Kasumi-1 (cell line): ENCODE measurements at regions not wholly inside any gene's neighbourhood (a gene's known extent, or its start where the extent isn't known, plus 50 kb on each side); places are given as distances from the start of the nearest gene placed in this dataset.
"Not testable (repeated sequence)": the region's sequence is repeated elsewhere in the genome, so short reads cannot be mapped to it uniquely, and the experiment has no call there.

Experiments used
- DNase-seq, 2 experiments: peaks; one replicate each; lab custom pipeline; 2025; lab: John Stamatoyannopoulos, UW

DNA sequence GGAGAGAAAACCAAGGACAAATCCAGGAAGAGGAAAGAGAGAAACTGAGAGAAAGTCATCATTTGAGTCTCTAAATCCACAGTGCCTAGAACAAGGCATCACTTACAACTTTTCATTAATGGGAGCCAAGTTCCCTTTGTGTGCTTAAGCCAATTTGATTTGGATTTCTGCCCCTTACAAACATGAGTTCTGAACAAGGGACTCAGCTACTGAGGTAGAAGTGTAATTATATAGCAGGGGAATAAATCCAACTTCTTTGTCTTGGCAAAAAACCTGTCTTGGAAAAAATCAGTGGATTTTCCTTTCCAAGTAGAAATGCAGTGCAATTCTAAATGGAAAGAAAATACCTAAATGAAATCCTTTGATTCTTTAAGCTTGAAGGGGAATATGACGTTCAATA, 307.2 kb upstream of the CNTN3 start:
- no peak for DNase-seq

DNA sequence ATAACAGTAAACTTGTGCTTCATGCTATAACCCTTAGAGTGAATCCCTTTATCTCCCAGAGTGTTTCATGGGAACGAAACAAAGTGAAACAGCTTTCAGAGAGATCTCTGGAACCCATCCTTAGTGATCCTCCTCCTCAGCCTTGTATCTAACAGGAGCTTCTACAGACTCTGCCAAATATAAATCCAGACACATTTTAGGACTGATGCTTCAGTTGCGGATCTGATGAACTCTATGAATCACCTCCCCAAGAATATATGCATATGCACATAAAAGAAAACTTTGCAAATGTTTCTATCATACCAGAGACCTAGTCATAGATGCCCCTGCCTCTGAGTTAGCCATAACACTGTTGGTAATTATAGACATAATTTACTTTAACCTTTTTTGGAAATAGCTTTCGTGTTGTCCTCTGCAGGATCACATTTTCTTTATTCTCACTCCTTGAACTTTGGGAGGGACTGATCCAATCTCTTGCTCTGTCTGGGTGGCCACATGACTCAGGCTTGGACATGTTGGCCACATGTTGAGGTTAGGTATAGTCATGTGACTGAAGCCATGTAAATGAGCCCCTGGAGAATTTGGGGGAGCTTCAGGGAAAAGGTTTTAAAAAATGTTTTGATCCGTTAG, 306.4 kb upstream of the CNTN3 start:
- DNase-seq, result no peak

DNA sequence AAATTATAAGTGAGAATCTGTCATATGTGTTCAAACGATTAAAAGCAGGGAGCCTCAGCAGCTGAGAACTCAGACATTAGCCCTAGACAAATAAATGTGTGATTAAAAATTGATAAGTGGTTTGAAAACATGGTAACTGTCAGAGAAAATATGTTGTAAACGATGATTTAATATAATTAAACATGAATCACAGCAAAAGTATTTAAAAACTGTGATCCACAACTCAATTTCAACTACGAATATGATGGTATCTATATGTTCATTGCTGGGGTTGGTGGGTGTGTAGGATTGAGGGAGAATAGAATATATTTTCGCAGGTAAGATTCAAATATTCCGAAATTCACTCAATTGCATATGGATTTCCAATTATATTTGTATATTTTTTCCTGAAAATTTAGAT, 302.2 kb upstream of the CNTN3 start:
- DNase-seq, result no peak

DNA sequence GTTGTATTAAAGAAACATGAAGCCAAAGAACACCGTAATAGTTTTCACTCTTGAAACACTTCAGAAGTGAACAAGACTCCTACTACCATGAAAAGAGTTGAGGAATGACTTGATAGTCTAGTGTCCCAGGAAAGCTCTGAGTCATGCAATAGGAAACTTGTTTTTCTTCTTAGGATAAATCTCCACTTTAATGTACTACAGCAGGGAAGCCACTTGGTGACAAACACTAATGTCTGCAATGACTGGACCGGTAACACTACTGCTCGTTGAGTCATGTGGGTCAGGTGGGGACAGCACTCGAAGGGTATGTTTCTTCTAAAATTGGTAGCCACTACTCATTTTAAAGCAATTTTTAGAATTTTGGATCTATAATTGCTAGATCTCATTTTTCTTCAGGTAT, 291.7 kb upstream of the CNTN3 start:
- no peak for DNase-seq

- no peak for DNase-seq
Measured at GRCh38 chr3:74905478-74905877, 291.0 kb upstream of the CNTN3 start.

DNA sequence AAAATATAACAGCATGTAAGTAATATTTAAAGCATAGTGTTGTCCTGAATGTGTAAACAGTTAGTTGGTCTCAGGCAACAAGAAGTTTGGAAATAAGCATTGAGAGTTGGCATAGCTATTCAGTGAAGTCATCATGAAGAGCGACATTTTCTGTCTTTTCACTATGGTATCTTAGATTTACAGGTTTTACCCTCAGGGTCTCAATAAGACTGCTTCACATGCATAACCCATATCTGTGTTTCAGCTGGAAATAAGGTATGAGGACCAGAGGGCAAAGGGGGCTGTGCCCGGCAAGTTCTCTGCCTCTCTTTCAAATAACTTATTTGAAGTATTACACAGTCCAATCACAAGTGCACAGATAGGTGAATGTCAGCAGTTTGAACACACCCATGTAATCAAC, 290.2 kb upstream of the CNTN3 start:
- DNase-seq, result no peak

- DNase-seq, result not testable (repeated sequence)
Measured at GRCh38 chr3:74899796-74900516, 285.5 kb upstream of the CNTN3 start.

DNA sequence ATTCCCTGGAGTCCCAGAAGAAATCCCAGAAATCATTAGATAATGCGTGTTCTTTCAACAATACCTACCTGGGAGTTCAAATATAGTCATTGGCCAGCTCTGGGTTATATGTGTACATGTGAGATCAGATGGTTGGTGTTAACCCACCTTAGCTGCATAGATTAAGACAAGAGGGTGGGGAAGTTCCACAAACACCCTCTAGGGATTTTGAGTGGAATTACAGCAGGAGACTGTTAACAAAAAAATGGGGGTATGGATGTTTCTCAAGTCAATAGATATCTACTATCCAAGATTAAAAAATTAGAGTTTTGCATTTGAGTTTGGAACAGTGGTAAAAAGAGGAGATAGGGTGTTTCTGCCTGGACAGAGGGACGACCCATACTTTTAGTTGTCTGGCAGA, 282.5 kb upstream of the CNTN3 start:
- DNase-seq, result peak in 1 of 2 experiments; percentile 32

- no peak for DNase-seq
Measured at GRCh38 chr3:74891312-74891711, 276.9 kb upstream of the CNTN3 start.

- DNase-seq, result peak; percentile 23 to 47
Measured at GRCh38 chr3:74883690-74884089, 269.2 kb upstream of the CNTN3 start.

DNA sequence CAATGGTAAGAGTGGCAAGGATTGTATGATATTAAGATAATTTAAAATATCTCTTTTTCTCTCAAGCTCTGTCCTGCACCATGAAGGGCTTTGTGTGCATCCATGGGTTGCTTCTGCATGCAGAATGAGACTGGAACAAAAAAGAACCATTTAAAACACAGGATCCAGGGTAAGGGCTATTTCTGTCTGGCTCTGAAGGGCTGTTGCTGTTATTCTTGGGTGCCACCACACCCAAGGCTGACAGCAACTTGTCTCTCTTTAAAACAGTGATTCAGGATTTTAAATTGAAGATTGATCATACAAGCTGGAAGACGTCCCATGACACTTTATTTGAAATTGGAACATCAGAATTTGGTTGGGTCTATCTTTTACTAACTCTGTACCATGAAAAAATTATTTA, 268.8 kb upstream of the CNTN3 start:
- no peak for DNase-seq

GRCh38 chr3:74880237-74880636, 265.8 kb upstream of the CNTN3 start:
- no peak for DNase-seq

- no peak for DNase-seq
Measured at GRCh38 chr3:74866357-74867030, 252.0 kb upstream of the CNTN3 start.

DNA sequence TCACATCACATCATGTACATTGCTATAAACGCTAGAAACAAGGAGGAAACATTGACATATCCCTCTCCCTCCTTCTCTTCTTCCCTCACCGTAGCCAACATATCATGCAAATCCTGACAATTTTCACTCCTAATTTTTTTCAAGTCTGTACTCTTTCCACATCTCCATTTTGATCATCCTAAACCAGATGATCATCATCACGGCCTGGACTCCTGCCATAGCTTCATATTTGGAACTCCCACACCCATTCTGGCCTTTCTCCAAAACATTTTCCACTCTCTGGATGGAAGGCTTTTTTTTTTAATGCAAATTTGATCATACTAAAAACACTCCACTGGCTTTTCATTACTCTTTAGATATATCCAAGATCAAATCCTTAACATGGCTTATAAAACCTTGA, 248.0 kb upstream of the CNTN3 start:
- DNase-seq, result no peak

- no peak for DNase-seq
Measured at GRCh38 chr3:74861211-74861610, 246.8 kb upstream of the CNTN3 start.

DNA sequence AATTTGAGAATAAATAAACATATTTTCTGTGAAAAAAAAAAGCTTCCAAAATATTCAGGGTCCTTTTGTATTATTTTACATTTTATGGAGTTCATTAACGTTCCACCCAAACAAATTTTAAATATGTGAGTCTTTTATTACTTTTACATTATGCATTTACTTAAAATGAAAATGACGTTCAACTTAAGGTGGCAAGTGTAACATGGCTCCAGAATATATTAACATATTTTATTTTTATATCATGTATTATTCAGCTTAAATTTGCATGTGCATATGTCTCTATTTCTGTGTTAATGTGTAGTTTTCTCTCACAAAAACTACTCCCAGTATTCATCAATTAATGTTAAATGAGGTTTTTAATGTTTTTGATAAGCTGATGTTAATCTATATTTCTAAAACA, 243.6 kb upstream of the CNTN3 start:
- no peak for DNase-seq

DNA sequence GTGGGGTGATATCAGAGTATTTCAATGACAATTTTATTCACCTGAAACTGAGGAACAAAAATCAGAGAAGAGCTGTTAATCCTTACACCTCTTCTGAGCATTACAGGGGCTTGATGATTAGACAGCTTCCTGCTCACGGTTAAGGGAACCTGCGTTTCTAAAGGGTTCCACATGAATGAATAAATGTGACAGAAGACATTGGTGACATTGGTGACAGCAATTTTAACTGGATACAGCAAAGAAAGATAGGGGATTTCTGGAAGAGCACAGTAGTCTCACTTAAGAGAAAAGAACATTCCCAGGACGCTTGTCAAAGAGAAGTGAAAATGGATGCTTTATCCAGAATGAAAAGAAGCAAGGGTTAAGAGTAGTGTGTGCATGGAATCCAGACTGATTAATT, 235.9 kb upstream of the CNTN3 start:
- no peak for DNase-seq

- no peak for DNase-seq
Measured at GRCh38 chr3:74847093-74847492, 232.6 kb upstream of the CNTN3 start.

- DNase-seq, result no peak
Measured at GRCh38 chr3:74845081-74845480, 230.6 kb upstream of the CNTN3 start.

DNA sequence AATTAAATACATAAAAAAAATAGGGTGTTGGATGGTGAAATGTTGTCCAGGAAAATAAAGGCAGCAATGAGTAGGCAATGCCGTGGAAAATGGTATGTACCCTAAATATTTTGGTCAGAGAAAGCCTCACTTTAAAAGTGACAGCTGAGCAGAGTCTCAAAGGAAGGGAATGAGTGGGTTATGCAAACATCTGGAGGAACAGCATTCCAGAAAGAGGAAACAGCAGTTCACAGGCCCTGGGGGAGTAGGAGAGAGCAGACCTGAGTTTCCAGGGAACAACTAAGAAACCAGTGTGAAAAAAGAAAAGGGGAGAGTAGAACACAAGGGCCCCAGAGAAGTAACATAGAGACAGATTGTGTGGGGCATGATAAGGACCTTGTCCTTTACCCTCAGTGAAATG, 230.0 kb upstream of the CNTN3 start:
- DNase-seq, result no peak

DNA sequence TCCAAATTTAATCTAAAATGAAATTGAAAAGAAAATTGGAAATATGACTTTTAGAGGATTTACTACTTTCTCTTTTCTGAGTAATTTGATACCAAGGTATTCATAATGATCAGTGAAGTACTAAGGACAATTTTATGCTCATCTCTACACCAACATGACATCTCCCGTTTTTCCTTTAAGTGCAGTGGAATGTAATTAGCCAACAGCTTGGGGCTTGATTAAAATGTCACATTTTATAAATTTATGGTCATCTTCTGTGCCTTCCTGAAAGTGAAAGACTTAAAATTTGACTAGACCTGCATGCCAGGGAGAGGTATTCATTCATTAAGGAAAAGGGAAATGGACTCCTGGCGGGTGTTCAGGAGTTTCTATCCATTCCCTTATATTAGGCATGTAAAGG, 228.2 kb upstream of the CNTN3 start:
- no peak for DNase-seq

DNA sequence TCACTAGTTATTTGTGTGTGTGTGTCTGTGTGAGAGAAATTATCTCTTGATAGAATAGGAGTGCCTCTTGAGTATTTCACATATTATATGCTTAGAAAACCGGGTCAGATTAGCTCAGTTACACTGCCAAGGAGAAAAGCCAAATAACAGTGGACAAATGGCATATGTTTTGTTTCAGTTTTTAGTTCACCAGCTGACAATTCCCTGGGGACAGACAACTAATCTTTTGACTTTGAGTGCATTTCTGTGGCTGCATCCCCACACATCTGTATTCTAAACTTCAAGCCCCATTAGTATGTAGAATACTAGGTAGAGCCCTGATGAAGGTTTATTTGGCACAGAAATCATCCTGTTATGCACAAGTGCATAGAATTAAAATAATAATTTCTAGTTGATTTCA, 227.7 kb upstream of the CNTN3 start:
- no peak for DNase-seq

DNA sequence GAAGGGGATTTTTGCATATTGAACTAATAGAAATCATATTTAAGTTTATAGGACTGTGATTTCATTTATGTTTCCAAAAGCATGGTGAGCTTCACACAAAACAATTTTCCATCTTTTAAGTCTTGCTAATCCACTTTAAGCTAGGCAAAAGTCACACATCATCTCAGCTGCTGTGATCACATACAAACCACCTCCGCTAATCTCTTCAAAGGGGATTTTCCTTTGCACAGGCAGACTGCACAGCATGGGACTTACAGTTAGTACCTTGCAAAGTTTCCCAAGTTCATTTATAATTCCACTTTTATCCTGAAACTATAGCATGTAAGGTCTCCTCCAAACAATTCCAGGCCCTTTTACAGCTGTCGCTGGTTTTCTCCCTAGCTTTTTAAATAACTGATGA, 225.1 kb upstream of the CNTN3 start:
- no peak for DNase-seq

- DNase-seq, result no peak
Measured at GRCh38 chr3:74832925-74833324, 218.5 kb upstream of the CNTN3 start.
